OCI-LY3 (cell line): ENCODE measurements at regions not wholly inside any gene's neighbourhood (a gene's known extent, or its start where the extent isn't known, plus 50 kb on each side); places are given as distances from the start of the nearest gene placed in this dataset.

Experiments used
- H2AFZ ChIP-seq: fragments of 200-600, 300-600 bp; shearing (Covaris generic); 2 replicates; pipeline ENCODE4 v1.6.0; 2014; ENCODE audit warnings: antibody characterized with exemption, low read depth, low read length
- H3K27ac ChIP-seq: fragments of 200-600, 300-600 bp; sonication (generic); 2 replicates; pipeline ENCODE4 v1.5.1; 2014; ENCODE audit warnings: mild to moderate bottlenecking, low read length, moderate library complexity, mixed read lengths
- H3K27me3 ChIP-seq: fragments of 200-600, 300-600 bp; sonication (generic); 2 replicates; pipeline ENCODE4 v1.6.1; 2014; ENCODE audit warnings: low read depth, low read length, mixed read lengths
- H3K36me3 ChIP-seq: fragments of 200-600, 300-600 bp; sonication (generic); replicated peaks from 2 replicates; pipeline ENCODE3; 2014; ENCODE audit warnings: low read depth, low read length, mixed read lengths
- H3K4me1 ChIP-seq: fragments of 300-600, 200-600 bp; sonication (generic); 2 replicates; pipeline ENCODE4 v1.6.1; 2014; ENCODE audit warnings: low read length, mixed read lengths
- H3K4me2 ChIP-seq: fragments of 200-600, 300-600 bp; sonication (generic); 2 replicates; pipeline ENCODE4 v1.6.1; 2014; ENCODE audit warnings: low read length, mixed read lengths
- H3K4me3 ChIP-seq: fragments of 300-600, 200-600 bp; sonication (generic); 2 replicates; pipeline ENCODE4 v1.5.1; 2014; ENCODE audit warnings: antibody characterized with exemption, mild to moderate bottlenecking, low read length, moderate library complexity
- H3K79me2 ChIP-seq: fragments of 300-600, 200-600 bp; shearing (Covaris generic); 2 replicates; pipeline ENCODE4 v1.6.1; 2014; ENCODE audit warnings: mild to moderate bottlenecking, low read length, mixed read lengths
- H3K9ac ChIP-seq: fragments of 300-600, 200-600 bp; shearing (Covaris generic); 2 replicates; pipeline ENCODE4 v1.6.0; 2014; ENCODE audit warnings: mild to moderate bottlenecking, low read length, moderate library complexity
- H3K9me3 ChIP-seq: fragments of 200-600, 300-600 bp; shearing (Covaris generic); 2 replicates; pipeline ENCODE4 v1.6.1; 2014; ENCODE audit warnings: low read length, mixed read lengths; ENCODE audit not compliant: insufficient read depth
- H4K20me1 ChIP-seq: fragments of 200-600, 300-600 bp; sonication (generic); 2 replicates; pipeline ENCODE4 v1.6.1; 2016; ENCODE audit warnings: low read length, mixed read lengths; ENCODE audit not compliant: insufficient read depth
- EZH2phosphoT487 ChIP-seq: fragments of 200-600 bp; shearing (Covaris generic); IDR thresholded peaks from 2 replicates; pipeline ENCODE4 v1.6.1; 2018; ENCODE audit warnings: antibody characterized with exemption, mixed run types, low read depth
- TF ChIP-seq, protein P1 (sequence below): fragments of 200-600, 300-600 bp; sonication (generic); IDR thresholded peaks from 2 replicates; pipeline ENCODE4 v1.5.1; 2014; ENCODE audit warnings: antibody characterized with exemption, low read length, low read depth

DNA sequence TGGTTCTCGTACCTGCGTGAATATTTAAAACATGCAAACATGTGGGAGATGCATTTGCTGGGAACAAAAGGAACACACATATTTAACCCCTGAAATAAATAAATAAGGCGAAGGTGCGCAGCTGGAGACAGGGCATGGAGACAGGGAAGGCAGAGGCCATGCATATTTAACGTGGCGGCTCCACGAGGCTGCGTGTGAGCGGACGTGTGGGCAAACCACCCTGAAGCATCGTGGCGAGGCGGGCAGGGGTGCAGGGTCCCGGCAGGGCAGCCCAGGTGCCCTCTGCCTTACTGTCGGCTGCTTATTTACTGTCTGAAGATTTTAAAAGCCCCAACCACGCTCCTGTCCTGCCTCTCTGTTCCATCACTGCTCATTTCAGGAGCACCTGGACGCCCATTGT is 104.0 kb upstream of the ACTRT2 start:
- H3K9ac ChIP-seq = no peak overlapping the region
- H2AFZ ChIP-seq = no peak overlapping the region
- no peaks in the 10 kb centered on the region for H3K27me3 ChIP-seq
- no peaks in the 10 kb centered on the region for H3K9me3 ChIP-seq
- TF ChIP-seq, protein P1, sequence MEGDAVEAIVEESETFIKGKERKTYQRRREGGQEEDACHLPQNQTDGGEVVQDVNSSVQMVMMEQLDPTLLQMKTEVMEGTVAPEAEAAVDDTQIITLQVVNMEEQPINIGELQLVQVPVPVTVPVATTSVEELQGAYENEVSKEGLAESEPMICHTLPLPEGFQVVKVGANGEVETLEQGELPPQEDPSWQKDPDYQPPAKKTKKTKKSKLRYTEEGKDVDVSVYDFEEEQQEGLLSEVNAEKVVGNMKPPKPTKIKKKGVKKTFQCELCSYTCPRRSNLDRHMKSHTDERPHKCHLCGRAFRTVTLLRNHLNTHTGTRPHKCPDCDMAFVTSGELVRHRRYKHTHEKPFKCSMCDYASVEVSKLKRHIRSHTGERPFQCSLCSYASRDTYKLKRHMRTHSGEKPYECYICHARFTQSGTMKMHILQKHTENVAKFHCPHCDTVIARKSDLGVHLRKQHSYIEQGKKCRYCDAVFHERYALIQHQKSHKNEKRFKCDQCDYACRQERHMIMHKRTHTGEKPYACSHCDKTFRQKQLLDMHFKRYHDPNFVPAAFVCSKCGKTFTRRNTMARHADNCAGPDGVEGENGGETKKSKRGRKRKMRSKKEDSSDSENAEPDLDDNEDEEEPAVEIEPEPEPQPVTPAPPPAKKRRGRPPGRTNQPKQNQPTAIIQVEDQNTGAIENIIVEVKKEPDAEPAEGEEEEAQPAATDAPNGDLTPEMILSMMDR = no peak
- no peak for TF ChIP-seq EZH2phosphoT487
- no peaks in the 10 kb centered on the region for H3K4me1 ChIP-seq
- H3K4me3 ChIP-seq = no peak overlapping the region
- H3K79me2 ChIP-seq = no peaks in the 10 kb centered on the region
- no peaks in the 10 kb centered on the region for H3K36me3 ChIP-seq
- no peak overlapping the region for H3K4me2 ChIP-seq
- no peak overlapping the region for H3K27ac ChIP-seq
- no peaks in the 10 kb centered on the region for H4K20me1 ChIP-seq

DNA sequence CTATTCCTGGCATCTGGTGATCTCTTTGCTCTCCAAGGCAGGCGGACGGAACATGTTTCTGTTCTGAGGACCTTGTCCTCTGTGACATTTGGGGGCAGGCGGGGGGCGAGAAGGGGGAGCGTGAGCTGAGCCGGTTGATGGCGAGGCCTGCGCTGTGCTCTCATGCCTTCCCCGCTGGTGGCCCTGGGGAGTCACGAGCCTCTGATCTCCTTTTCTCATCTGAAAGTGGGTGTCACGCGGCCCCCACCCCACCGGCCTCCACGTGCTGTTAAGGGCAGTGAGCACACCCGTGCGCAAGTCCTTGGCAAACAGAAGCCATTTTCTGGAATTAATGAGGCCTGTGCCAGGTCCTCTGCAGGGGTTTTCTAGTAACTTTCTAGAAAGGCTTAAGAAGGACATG is 102.8 kb upstream of the ACTRT2 start:
- Histone ChIP-seq H3K27me3 (no peaks in the 10 kb centered on the region), H3K9me3 (no peaks in the 10 kb centered on the region)

DNA sequence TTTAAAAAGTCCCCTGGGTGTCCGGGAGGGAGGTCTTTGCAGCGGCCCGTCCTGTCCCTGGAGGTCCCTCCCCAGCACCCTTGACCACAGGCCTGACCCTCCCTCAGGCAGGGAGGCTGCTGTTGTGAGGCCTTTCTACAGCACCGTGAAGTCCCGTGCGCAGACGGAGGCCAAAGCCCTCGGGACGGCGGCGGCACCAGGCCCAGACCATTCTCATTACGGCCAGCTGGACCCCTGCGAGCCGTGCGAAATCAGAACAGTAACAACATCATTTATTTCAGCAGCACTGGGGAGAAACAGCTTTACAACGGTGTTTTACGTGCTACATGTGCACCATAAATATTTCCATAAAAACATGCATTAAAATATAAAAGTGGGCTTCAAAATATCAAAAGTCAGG is 101.4 kb upstream of the ACTRT2 start:
- Histone ChIP-seq H3K4me1 (no peaks in the 10 kb centered on the region), H3K27me3 (no peaks in the 10 kb centered on the region), H3K36me3 (no peaks in the 10 kb centered on the region), H3K4me3 (no peak overlapping the region), H3K9me3 (no peaks in the 10 kb centered on the region), H3K27ac (no peak overlapping the region), H2AFZ (no peak overlapping the region), H4K20me1 (no peaks in the 10 kb centered on the region), H3K79me2 (no peaks in the 10 kb centered on the region), H3K9ac (no peak overlapping the region), H3K4me2 (no peak overlapping the region)
- TF ChIP-seq, protein P1 = no peak
- TF ChIP-seq EZH2phosphoT487 = no peak

More for the DNA sequence above, 102.8 kb upstream of the ACTRT2 start:
- H3K4me1 ChIP-seq = no peaks in the 10 kb centered on the region
- no peaks in the 10 kb centered on the region for H3K79me2 ChIP-seq
- TF ChIP-seq EZH2phosphoT487 = no peak
- TF ChIP-seq, protein P1 = no peak
- H3K4me2 ChIP-seq = no peak overlapping the region
- no peak overlapping the region for H3K27ac ChIP-seq
- H3K36me3 ChIP-seq = no peaks in the 10 kb centered on the region
- no peak overlapping the region for H3K9ac ChIP-seq
- H4K20me1 ChIP-seq = no peaks in the 10 kb centered on the region
- no peak overlapping the region for H2AFZ ChIP-seq
- no peak overlapping the region for H3K4me3 ChIP-seq

DNA sequence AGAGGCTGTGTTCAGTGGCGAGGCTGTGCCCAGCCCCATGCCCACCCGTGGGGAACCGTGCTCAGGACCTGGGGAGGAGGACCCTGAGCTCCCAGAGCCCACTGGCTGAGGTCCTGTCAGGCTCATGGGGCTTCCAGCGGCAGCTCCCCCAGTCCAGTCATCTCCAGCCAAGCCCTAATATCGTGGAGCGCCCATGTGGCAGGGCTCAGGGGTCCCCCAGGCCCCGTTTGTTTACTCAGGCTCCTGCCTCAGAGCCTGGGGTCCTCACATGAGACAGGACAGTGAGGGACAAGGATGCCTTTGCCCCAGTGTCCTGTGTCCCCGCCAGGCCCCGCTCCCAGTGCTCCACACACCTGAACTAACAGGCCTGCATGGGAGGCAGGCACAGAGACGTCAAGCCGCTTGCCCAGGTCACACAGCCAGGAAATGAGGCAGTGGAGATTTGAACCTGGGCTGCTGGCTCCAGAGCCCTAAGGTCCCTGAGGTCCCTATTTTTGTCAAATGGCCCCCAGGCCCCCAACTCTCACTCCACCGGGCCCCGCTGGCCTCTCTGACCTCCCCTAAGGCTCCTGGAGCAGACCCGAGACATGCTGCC is 100.7 kb upstream of the ACTRT2 start:
- no peaks in the 10 kb centered on the region for H3K4me1 ChIP-seq
- no peaks in the 10 kb centered on the region for H4K20me1 ChIP-seq
- H3K36me3 ChIP-seq = no peaks in the 10 kb centered on the region
- no peaks in the 10 kb centered on the region for H3K27me3 ChIP-seq
- TF ChIP-seq EZH2phosphoT487 = no peak
- TF ChIP-seq, protein P1 = no peak
- H3K79me2 ChIP-seq = no peaks in the 10 kb centered on the region
- H3K4me3 ChIP-seq = no peak overlapping the region
- no peak overlapping the region for H3K9ac ChIP-seq
- no peak overlapping the region for H3K4me2 ChIP-seq
- H2AFZ ChIP-seq = no peak overlapping the region
- no peak overlapping the region for H3K27ac ChIP-seq
- no peaks in the 10 kb centered on the region for H3K9me3 ChIP-seq
